Jurkat, Clone E6-1 (cell line): ENCODE measurements at regions not wholly inside any gene's neighbourhood (a gene's known extent, or its start where the extent isn't known, plus 50 kb on each side); places are given as distances from the start of the nearest gene placed in this dataset.
A peak's percentile ranks its signal among the peaks of the same experiment; 100 is the strongest.
"Not testable (repeated sequence)": the region's sequence is repeated elsewhere in the genome, so short reads cannot be mapped to it uniquely, and the experiment has no call there.

ENCODE experiments used
- DNase-seq: peaks from one replicate; pipeline ENCODE4 v3.0.0-alpha.2; 2011; ENCODE audit warnings: low read depth, low spot score
- H3K4me3 ChIP-seq: 2 replicates; pipeline ENCODE4 v1.5.1; 2011; ENCODE audit warnings: mild to moderate bottlenecking, low read length, control low read depth, moderate library complexity

GRCh38 chr2:129912066-129912820, 67.2 kb upstream of the RAB6C start:
- H3K4me3 ChIP-seq = no peak overlapping the region
- no peak for DNase-seq

GRCh38 chr2:129912871-129913694, 66.4 kb upstream of the RAB6C start:
- H3K4me3 ChIP-seq = no peak overlapping the region
- DNase-seq = no peak

DNA sequence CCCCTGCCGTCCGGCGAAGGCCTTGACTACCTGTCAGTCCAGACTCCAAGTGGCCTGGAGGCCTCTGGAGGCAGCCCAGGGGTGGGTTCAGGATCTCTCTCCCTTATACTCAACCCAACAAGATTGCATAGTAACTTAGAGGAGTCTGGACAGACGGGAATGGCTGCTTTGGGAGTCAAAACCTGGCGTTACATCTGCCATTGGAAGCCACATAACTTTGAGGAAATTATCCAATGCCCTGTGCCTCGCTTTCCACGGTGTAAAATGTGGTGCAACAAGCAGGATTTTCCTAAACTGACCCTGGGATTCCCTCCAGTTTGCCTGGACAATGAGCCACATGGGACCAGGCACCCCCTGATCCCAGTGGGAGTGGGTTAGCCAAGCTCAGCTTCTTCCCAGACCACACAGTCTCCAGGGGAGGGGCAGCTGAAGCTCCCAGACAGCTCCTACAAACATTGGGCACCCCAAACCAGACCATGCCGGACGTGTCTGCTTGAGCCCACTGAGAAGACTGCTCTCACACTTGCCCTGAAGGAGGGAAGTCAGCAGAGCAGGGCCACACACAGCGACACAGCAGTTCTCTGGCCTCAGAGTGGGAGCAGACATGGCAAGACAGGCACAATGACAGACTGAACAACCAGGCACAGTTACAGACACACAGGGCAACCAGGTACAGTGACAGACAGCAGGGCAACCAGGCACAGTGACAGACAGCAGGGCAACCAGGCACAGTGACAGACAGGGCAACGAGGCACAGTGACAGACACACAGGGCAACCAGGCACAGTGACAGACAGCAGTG, 65.6 kb upstream of the RAB6C start:
- DNase-seq = no peak
- H3K4me3 ChIP-seq = no peak overlapping the region

- no peak for DNase-seq
- H3K4me3 ChIP-seq = no peak overlapping the region
Measured at GRCh38 chr2:129914538-129915302, 64.7 kb upstream of the RAB6C start.

- H3K4me3 ChIP-seq = no peak overlapping the region
- DNase-seq = no peak
Measured at GRCh38 chr2:129915303-129915840, 64.1 kb upstream of the RAB6C start.

DNA sequence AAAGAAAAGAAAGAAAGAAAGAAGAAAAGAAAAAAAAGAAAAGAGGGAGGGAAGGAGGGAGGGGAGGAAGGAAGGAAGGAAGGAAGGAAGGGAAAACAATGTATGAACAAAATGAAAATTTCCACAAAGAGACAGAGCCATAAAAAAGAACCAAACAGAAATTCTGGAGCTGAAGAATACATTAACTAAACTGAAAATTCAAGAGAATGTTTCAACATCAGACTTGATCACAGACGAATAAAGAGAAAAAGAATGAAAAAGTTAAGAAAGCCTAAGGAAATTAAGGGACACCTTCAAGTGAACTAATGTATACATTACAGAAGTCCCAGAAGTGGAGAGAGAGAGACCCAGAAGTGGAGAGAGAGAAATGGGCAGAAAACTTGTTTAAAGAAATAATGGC, 60.9 kb upstream of the RAB6C start:
- no peak overlapping the region for H3K4me3 ChIP-seq
- no peak for DNase-seq

GRCh38 chr2:129922571-129923264, 56.7 kb upstream of the RAB6C start:
- H3K4me3 ChIP-seq = no peak overlapping the region
- DNase-seq = no peak

- H3K4me3 ChIP-seq = no peak overlapping the region
- DNase-seq = peak; percentile 27
Measured at GRCh38 chr2:129923265-129924091, 56.0 kb upstream of the RAB6C start.

DNA sequence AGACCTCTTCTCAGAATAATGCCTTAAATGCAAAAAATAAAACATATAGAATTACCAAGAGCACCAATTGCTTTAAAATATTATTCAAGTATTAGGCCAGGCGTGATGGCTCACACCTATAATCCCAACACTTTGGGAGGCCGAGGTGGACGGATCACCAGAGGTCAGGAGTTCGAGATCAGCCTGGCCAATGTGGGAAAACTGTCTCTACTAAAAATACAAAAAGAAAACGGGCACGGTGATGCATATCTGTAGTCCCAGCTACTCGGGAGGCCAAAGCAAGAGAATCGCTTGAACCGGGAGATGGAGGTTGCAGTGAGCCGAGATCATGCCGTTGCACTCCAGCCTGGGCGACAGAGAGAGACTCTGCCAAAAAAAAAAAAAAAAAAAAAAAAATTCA, 55.4 kb upstream of the RAB6C start:
- not testable (repeated sequence) for DNase-seq

DNA sequence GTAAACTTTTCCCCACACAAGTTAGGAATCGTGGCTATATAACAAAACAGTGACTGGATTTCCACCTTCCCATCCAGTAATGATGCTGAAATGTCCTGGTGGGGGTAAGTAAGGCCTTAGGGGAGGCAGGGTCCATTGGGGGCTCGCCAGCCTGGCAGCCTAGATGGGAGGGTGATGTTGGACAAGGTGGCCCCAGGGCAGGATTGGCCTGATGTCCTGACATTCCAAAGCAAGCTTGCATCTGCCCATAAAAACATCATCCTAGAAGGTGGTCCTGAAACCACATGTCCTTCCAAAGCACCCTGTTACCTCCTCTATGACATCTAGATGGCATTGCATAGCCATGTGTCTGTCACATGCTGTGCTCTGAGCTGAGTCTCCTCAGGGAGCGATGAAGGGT, 54.1 kb upstream of the RAB6C start:
- no peak overlapping the region for H3K4me3 ChIP-seq
- no peak for DNase-seq

More for the DNA sequence above, 55.4 kb upstream of the RAB6C start:
- H3K4me3 ChIP-seq = not testable (repeated sequence)

- DNase-seq = no peak
- H3K4me3 ChIP-seq = no peak overlapping the region
Measured at GRCh38 chr2:129927696-129928095, 51.8 kb upstream of the RAB6C start.

DNA sequence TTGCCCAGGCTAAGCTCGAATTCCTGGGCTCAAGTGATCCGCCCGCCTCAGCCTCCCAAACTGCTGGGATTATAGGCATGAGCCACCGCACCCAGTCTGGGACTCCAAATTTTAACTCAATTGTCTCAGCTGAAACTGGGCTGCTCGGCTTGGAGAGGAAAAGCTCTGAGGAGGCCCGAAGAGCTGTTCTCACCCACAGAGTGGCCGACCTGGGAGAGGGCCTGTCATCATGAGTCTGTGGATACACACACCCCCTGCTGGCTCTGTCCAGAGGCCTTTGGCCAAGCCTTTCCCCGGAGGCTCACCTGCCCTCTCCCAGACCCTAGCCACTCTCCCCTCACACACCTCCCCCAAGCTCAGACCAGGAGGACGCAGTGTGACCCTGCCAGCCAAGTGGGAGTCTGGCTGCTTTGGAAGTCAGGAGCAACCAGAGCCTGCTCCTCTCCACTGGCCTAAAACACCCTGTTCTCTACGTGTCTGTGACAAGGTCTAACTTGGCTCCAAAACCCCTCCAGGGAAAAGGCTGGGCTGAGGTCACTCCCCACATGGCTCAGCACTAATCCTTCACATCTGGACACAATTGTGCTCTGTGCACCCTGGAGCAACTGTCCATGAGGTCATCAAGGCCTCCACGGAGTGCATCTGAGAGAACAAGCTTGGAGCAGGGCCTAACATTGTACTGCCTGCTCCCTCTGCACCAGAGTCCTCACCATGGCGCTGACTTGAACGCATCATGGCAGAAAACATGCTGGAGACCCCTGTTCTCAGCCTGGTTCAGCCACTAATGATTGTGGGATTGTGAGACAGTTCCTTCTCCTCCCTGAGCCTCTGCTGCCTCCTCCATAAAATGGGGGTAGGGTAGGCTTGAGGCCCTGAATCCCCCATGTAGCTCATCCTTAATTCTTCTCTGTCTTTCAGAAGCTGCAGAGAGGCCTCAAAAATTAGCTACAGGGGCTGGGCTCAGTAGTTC, 49.9 kb upstream of the RAB6C start:
- H3K4me3 ChIP-seq = no peak overlapping the region
- DNase-seq = no peak
